K562 (cell line): ENCODE measurements at regions not wholly inside any gene's neighbourhood (a gene's known extent, or its start where the extent isn't known, plus 50 kb on each side); places are given as distances from the start of the nearest gene placed in this dataset.

Experiments
- ATAC-seq: fragments of 200-7000 bp; cut with Tn5 transposase; 3 replicates; pipeline ENCODE4 v1.9.1; 2020; ENCODE audit warnings: moderate library complexity
- BruUV-seq: library from RNA; stranded (reverse); fragments of 400-500 nt; replicated peaks from 2 replicates; lab custom pipeline; 2021; lab: Mats Ljungman, UMichigan
- CTCF ChIA-PET: fragments of 300-600 bp; formaldehyde crosslinking; extraction: SDS; loops from one replicate; lab custom pipeline; 2021; ENCODE audit warnings: low intra/inter-chr PET ratio; lab: Yijun Ruan, JAX
- POLR2A ChIA-PET: fragments of 300-600, 350-650 bp; sonication (Branson Sonifier 250); formaldehyde crosslinking; extraction: SDS; loops from one replicate; lab custom pipeline; 2021; ENCODE audit warnings: antibody characterized with exemption, inconsistent platforms; lab: Yijun Ruan, JAX
- DNase-seq, 4 experiments: peaks; one replicate each; pipeline versions ENCODE4 v3.0.0 to v3.0.0-alpha.2; 2011 to 2018; ENCODE audit warnings: low spot score in 3 of 4, mixed read lengths in 3 of 4; ENCODE audit errors: extremely low read depth in 1 of 4
- FAIRE-seq: peaks from 2 replicates; lab custom pipeline; 2011; peaks lifted over from hg19 to GRCh38; lab: Jason Lieb, UNC
- H2AFZ ChIP-seq: 2 replicates; pipeline ENCODE4 v1.6.0; 2011; ENCODE audit warnings: low read depth, low read length, control low read depth, inconsistent platforms
- H3K27ac ChIP-seq: fragments of 200-600 bp; 3 replicates; pipeline ENCODE4 v1.8.0; 2011; ENCODE audit warnings: low read depth, mild to moderate bottlenecking, control low read depth, inconsistent platforms, low read length, moderate library complexity, mixed read lengths; ENCODE audit errors: extremely low read depth
- H3K27me3 ChIP-seq, 2 experiments: fragments of 300-600 bp in 1 of 2; 2 replicates in 1 of 2; 3 replicates in 1 of 2; pipeline versions ENCODE4 v1.6.0 to v1.8.0; 2011; ENCODE audit warnings: inconsistent platforms in 2 of 2, low read length in 2 of 2, mild to moderate bottlenecking in 1 of 2, mixed read lengths in 1 of 2, moderate library complexity in 1 of 2; ENCODE audit not compliant: control insufficient read depth in 2 of 2, insufficient read depth in 2 of 2
- H3K36me3 ChIP-seq: fragments of 300-600 bp; 3 replicates; pipeline ENCODE4 v1.8.0; 2011; ENCODE audit warnings: mild to moderate bottlenecking, low read length, inconsistent platforms; ENCODE audit not compliant: control insufficient read depth, insufficient read depth
- H3K4me1 ChIP-seq, 2 experiments: fragments of 200-600 bp in 1 of 2; replicated peaks in 1 of 2; 2 replicates in 1 of 2; 3 replicates in 1 of 2; pipeline versions ENCODE4 v1.5.1 to v1.8.0; 2011; ENCODE audit warnings: inconsistent platforms in 2 of 2, low read length in 2 of 2, mild to moderate bottlenecking in 1 of 2, mixed read lengths in 1 of 2, moderate library complexity in 1 of 2; ENCODE audit not compliant: control insufficient read depth in 2 of 2, insufficient read depth in 2 of 2
- H3K4me2 ChIP-seq: 2 replicates; pipeline ENCODE4 v1.6.1; 2011; ENCODE audit warnings: low read length, control low read depth, inconsistent platforms, mixed read lengths; ENCODE audit not compliant: insufficient read depth
- H3K4me3 ChIP-seq: fragments of 200-600 bp; sonication (generic), shearing (Covaris generic); 2 replicates; pipeline ENCODE4 v1.5.1; 2016; ENCODE audit warnings: control low read depth, inconsistent platforms
- H3K79me2 ChIP-seq: fragments of 200-600 bp; 3 replicates; pipeline ENCODE4 v1.8.0; 2011; ENCODE audit warnings: low read length, inconsistent platforms; ENCODE audit not compliant: control insufficient read depth, insufficient read depth
- H3K9ac ChIP-seq, 2 experiments: 2 replicates each; pipeline versions ENCODE4 v1.6.0 to v1.6.1; 2011; ENCODE audit warnings: low read depth in 2 of 2, low read length in 2 of 2, control low read depth in 1 of 2, inconsistent platforms in 1 of 2, mild to moderate bottlenecking in 1 of 2, mixed read lengths in 1 of 2; ENCODE audit not compliant: insufficient read depth in 1 of 2
- H3K9me1 ChIP-seq: one replicate; pipeline ENCODE4 v1.6.0; 2011; ENCODE audit warnings: inconsistent platforms, mild to moderate bottlenecking, low read length, moderate library complexity; ENCODE audit not compliant: control insufficient read depth, insufficient read depth
- H3K9me3 ChIP-seq: replicated peaks from 2 replicates; pipeline ENCODE4 v1.5.1; 2011; ENCODE audit warnings: low read depth, low read length, inconsistent platforms; ENCODE audit not compliant: control insufficient read depth, insufficient read depth
- H4K20me1 ChIP-seq: replicated peaks from 2 replicates; pipeline ENCODE4 v1.6.1; 2011; ENCODE audit warnings: low read length, inconsistent platforms, mixed read lengths; ENCODE audit not compliant: control insufficient read depth, insufficient read depth
- ELF4 ChIP-seq: fragments of 450-650 bp; formaldehyde crosslinking; IDR thresholded peaks from 2 replicates; pipeline ENCODE4 v1.4.0; 2022; ENCODE audit warnings: missing genetic modification characterization
- FOXJ3 ChIP-seq: sonication (generic); formaldehyde crosslinking; IDR thresholded peaks from 2 replicates; pipeline ENCODE4 v1.4.0; 2020; ENCODE audit warnings: mild to moderate bottlenecking, missing genetic modification reagents
- HDAC3 ChIP-seq: fragments of 450-650 bp; IDR thresholded peaks from 2 replicates; pipeline ENCODE4 v1.6.1; 2018; ENCODE audit warnings: borderline replicate concordance, mild to moderate bottlenecking, moderate library complexity; ENCODE audit not compliant: partially characterized antibody
- MXD1 ChIP-seq: fragments of 250-450 bp; sonication (Bioruptor Pico); IDR thresholded peaks from 2 replicates; pipeline ENCODE4 v1.8.0; 2021; ENCODE audit warnings: borderline replicate concordance, mild to moderate bottlenecking, moderate library complexity; ENCODE audit not compliant: poor library complexity, severe bottlenecking
- RFX7 ChIP-seq: fragments of 250-450 bp; sonication (Bioruptor Pico); IDR thresholded peaks from 2 replicates; pipeline ENCODE4 v1.5.1; 2021; ENCODE audit warnings: mild to moderate bottlenecking
- STAT5A ChIP-seq: IDR thresholded peaks from 2 replicates; pipeline ENCODE4 v1.6.1; 2012; ENCODE audit warnings: low read length, inconsistent platforms, borderline replicate concordance
- ZNF239 ChIP-seq: fragments of 250-450 bp; sonication (Bioruptor Pico); IDR thresholded peaks from 2 replicates; pipeline ENCODE4 v1.4.0; 2020; ENCODE audit warnings: mild to moderate bottlenecking
- WGBS: fragments of 100-300 bp; shearing (Covaris generic); methylation state at CpG from one replicate; pipeline ENCODE4 v1.1.6; 2016; ENCODE audit warnings: low coverage, mixed read lengths; ENCODE audit not compliant: insufficient coverage; ENCODE audit errors: missing lambda C conversion rate; 5-methylcytosine and 5-hydroxymethylcytosine counted together
- in situ Hi-C: fragments of 300-500 bp; cut with MboI; formaldehyde crosslinking; loops from 4 replicates; pipeline ENCODE4 v1.15.0; 2018; ENCODE audit warnings: inconsistent platforms, mixed read lengths
- intact Hi-C: fragments of 100-400 bp; cut with micrococcal nuclease; formaldehyde crosslinking; loops from 2 replicates; pipeline ENCODE4 v1.14.2; 2022

GRCh38 chr20:48558906-48559305, 268.9 kb downstream of the PREX1 start:
- H3K9ac ChIP-seq: no peak overlapping the region
- CTCF ChIA-PET: no interaction called here
- in situ Hi-C loops: no loop called here
- no peaks in the 10 kb centered on the region for H3K79me2 ChIP-seq
- no peak overlapping the region for H3K4me3 ChIP-seq
- no peak overlapping the region for H2AFZ ChIP-seq
- TF ChIP-seq HDAC3 (no peak), STAT5A (no peak), MXD1 (no peak), FOXJ3 (CRISPR knock-in tag) (no peak), ZNF239 (no peak), RFX7 (CRISPR knock-in tag) (no peak), ELF4 (CRISPR knock-in tag) (no peak)
- H3K9me3 ChIP-seq: no peaks in the 10 kb centered on the region
- peaks cover 4 to 16% of the 10 kb centered on the region in 2 experiments; a peak in 3 of 5 replicates for H3K27me3 ChIP-seq
- no peak for FAIRE-seq
- H3K4me2 ChIP-seq: no peak overlapping the region
- no peak overlapping the region for H3K27ac ChIP-seq
- POLR2A ChIA-PET: interaction anchor here (1.0 kb wide), 1 partner anchor 43 kb away, joined by 5 read pairs; no protein-coding TSS in a partner anchor
- no peak for DNase-seq
- no peaks in the 10 kb centered on the region for H3K36me3 ChIP-seq
- intact Hi-C loops: no loop called here
- no peaks in the 10 kb centered on the region for H3K9me1 ChIP-seq
- ATAC-seq: no peak
- no peaks in the 10 kb centered on the region for H3K4me1 ChIP-seq
- peaks cover 7% of the 10 kb centered on the region; the same call in 1 of the 2 replicates for H4K20me1 ChIP-seq
- BruUV-seq: no TSS peak
- 6% methylated on average over 4 of the region's 4 CpGs for WGBS
